ENCODE measurements at regions not wholly inside any gene's neighbourhood (a gene's known extent, or its start where the extent isn't known, plus 50 kb on each side); places are given as distances from the start of the nearest gene placed in this dataset.

GRCh38 chr5:158086856-158087255 lies 227.9 kb upstream of the CLINT1 start:
- ChIA-PET CTCF (interaction anchor here (5.3 kb wide), 1 partner anchor 11 kb away, joined by 51 read pairs; no protein-coding TSS in a partner anchor), POLR2A (no interaction called here)
- no peak overlapping the region for H3K4me3 ChIP-seq (ENCODE audit: low read depth, low read length)
- TF ChIP-seq, protein P1, sequence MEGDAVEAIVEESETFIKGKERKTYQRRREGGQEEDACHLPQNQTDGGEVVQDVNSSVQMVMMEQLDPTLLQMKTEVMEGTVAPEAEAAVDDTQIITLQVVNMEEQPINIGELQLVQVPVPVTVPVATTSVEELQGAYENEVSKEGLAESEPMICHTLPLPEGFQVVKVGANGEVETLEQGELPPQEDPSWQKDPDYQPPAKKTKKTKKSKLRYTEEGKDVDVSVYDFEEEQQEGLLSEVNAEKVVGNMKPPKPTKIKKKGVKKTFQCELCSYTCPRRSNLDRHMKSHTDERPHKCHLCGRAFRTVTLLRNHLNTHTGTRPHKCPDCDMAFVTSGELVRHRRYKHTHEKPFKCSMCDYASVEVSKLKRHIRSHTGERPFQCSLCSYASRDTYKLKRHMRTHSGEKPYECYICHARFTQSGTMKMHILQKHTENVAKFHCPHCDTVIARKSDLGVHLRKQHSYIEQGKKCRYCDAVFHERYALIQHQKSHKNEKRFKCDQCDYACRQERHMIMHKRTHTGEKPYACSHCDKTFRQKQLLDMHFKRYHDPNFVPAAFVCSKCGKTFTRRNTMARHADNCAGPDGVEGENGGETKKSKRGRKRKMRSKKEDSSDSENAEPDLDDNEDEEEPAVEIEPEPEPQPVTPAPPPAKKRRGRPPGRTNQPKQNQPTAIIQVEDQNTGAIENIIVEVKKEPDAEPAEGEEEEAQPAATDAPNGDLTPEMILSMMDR (IDR thresholded peaks at IDR 0.05; ENCODE audit: insufficient read depth, low read length, missing control alignments), result no peak
- DNase-seq (ENCODE audit: low read depth, low spot score), result no peak

- POLR2A ChIA-PET, result no interaction called here
- no peak overlapping the region for H3K4me3 ChIP-seq (ENCODE audit: low read depth, low read length)
- no peak for DNase-seq (ENCODE audit: low read depth, low spot score)
- CTCF ChIA-PET, result interaction anchor here (1.3 to 2.3 kb wide), 2 partner anchors 9 to 12 kb away, joined by 4 to 36 read pairs; no protein-coding TSS in a partner anchor
- TF ChIP-seq, protein P1 (IDR thresholded peaks at IDR 0.05; ENCODE audit: insufficient read depth, low read length, missing control alignments), result no peak
Observed at GRCh38 chr5:158084292-158084691, 225.3 kb upstream of the CLINT1 start.

GRCh38 chr5:158082696-158083287 lies 223.8 kb upstream of the CLINT1 start:
- H3K4me3 ChIP-seq (ENCODE audit: low read depth, low read length), result no peak overlapping the region
- TF ChIP-seq, protein P1 (IDR thresholded peaks at IDR 0.05; ENCODE audit: insufficient read depth, low read length, missing control alignments), result no peak
- ChIA-PET CTCF (interaction anchor here (0.7 to 2.3 kb wide), 2 partner anchors 8 to 1074 kb away, joined by 3 to 36 read pairs; no protein-coding TSS in a partner anchor), POLR2A (no interaction called here)
- DNase-seq (ENCODE audit: low read depth, low spot score), result no peak

DNA sequence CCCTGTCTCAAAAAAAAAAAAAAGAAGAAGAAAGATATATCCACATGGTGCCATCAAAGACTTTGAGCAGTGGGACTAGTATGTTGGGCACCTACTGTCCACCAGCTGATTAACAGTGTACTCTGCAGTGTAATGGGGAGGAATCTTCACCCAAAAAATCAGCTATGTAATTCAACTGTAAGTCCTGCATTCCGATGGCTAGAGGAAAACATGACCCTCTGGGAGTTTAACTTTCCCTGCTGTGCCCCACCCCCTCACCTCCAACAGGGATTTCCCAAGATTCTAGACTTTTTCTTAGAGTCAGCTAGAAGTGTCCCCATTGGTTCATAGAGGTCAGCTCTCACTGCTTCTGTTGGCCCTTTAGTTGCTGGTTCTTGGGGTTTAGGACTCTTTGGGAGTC lies 221.2 kb upstream of the CLINT1 start:
- TF ChIP-seq, protein P1 (IDR thresholded peaks at IDR 0.05; ENCODE audit: insufficient read depth, low read length, missing control alignments), result no peak
- ChIA-PET CTCF (interaction anchor here (1.4 to 1.6 kb wide), 2 partner anchors 9 to 1055 kb away, joined by 3 to 5 read pairs; no protein-coding TSS in a partner anchor), POLR2A (no interaction called here)
- H3K4me3 ChIP-seq (ENCODE audit: low read depth, low read length), result no peak overlapping the region
- no peak for DNase-seq (ENCODE audit: low read depth, low spot score)

DNA sequence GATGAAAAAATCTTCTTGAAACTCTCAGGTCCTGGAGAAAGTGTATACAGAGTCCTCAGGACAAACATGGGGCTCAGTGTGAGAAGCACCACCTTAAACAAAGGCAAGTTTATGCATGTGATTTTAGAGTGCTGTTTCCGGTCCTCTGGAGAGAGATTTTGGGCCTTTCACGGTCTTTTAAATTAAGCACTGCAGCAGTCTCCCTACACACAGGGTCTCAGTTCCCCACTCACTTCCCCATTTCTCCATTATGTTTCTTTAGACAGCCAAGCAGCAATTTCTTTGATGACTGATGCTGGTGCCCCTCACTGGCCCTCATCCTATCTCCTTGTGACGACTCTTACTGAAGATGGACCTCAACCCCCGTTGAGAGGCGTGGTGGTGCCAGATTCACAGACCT lies 220.2 kb upstream of the CLINT1 start:
- ChIA-PET CTCF (interaction anchor here (1.4 kb wide), 1 partner anchor 10 kb away, joined by 5 read pairs; no protein-coding TSS in a partner anchor), POLR2A (no interaction called here)
- TF ChIP-seq, protein P1 (IDR thresholded peaks at IDR 0.05; ENCODE audit: insufficient read depth, low read length, missing control alignments), result no peak
- H3K4me3 ChIP-seq (ENCODE audit: low read depth, low read length), result no peak overlapping the region
- DNase-seq (ENCODE audit: low read depth, low spot score), result no peak

DNA sequence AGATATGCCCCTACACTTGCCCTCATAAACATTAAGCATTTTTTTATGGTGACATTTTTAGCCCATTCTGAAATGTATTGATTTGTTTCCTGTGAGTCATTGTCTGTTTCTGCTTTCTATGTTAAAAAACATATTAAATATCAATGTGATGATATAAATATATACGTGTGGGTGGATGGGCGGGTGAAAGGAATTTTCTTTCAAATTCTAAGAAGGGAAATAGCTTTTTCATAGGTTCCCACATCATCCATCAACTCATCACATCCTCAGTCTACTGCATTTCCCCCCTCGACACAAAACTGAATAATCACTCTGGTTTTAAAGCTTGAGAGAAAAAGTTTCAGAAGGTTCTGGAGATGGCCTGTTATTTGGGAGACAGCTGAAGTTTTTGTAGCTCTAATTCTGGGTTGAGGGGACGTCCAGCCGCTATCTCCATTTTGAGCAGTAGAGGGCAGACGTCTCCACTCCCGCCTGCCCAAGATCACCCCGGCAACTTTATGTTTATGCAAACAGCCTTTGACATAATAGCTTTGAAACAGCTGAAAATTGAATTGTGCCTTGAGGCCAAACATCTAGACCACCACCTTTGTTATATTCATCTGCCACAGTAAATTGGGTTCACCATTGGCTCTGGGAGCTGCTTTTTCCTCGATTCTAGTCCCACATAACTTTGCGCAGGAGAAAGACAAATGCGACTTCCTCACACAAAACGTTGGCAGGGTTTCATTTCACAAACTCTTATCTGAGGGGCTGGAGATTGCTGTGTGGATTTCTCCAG lies 216.2 kb upstream of the CLINT1 start:
- ChIA-PET CTCF (interaction anchor here (0.6 to 2.8 kb wide), 61 partner anchors 9 to 1060 kb away, joined by 3 to 72 read pairs (median 4); no protein-coding TSS in a partner anchor), POLR2A (no interaction called here)
- DNase-seq (ENCODE audit: low read depth, low spot score), result peak; percentile 19
- TF ChIP-seq, protein P1 (IDR thresholded peaks at IDR 0.05; ENCODE audit: insufficient read depth, low read length, missing control alignments), result peak; percentile 79
- peak overlapping the region; percentile 2; the same call in 1 of the 2 replicates for H3K4me3 ChIP-seq (ENCODE audit: low read depth, low read length)
